ENCODE measurements at regions not wholly inside any gene's neighbourhood (a gene's known extent, or its start where the extent isn't known, plus 50 kb on each side); places are given as distances from the start of the nearest gene placed in this dataset.

- no peak for DNase-seq (ENCODE audit: low read depth in 2 of 2)
Measured at GRCh38 chr12:18899162-18899561, 161.2 kb downstream of the CAPZA3 start.

- no peak for DNase-seq (ENCODE audit: low read depth in 2 of 2)
Measured at GRCh38 chr12:18899678-18900317, 161.9 kb downstream of the CAPZA3 start.

GRCh38 chr12:18905134-18905533 lies 167.2 kb downstream of the CAPZA3 start:
- no peak for DNase-seq (ENCODE audit: low read depth in 2 of 2)

- no peak for DNase-seq (ENCODE audit: low read depth in 2 of 2)
Measured at GRCh38 chr12:18906395-18906794, 168.5 kb downstream of the CAPZA3 start.

- DNase-seq (ENCODE audit: low read depth in 2 of 2): no peak
Measured at GRCh38 chr12:18907127-18907526, 169.2 kb downstream of the CAPZA3 start.

GRCh38 chr12:18907728-18908127 lies 169.8 kb downstream of the CAPZA3 start:
- DNase-seq (ENCODE audit: low read depth in 2 of 2): no peak

- no peak for DNase-seq (ENCODE audit: low read depth in 2 of 2)
Measured at GRCh38 chr12:18908191-18908590, 170.3 kb downstream of the CAPZA3 start.

- DNase-seq (ENCODE audit: low read depth in 2 of 2): no peak
Measured at GRCh38 chr12:18919871-18920511, 182.1 kb downstream of the CAPZA3 start.

GRCh38 chr12:18922851-18923250 lies 184.9 kb downstream of the CAPZA3 start:
- no peak for DNase-seq (ENCODE audit: low read depth in 2 of 2)

- no peak for DNase-seq (ENCODE audit: low read depth in 2 of 2)
Measured at GRCh38 chr12:18923721-18924120, 185.8 kb downstream of the CAPZA3 start.

- DNase-seq (ENCODE audit: low read depth in 2 of 2): no peak
Measured at GRCh38 chr12:18926188-18926587, 188.3 kb downstream of the CAPZA3 start.

- DNase-seq (ENCODE audit: low read depth in 2 of 2): no peak
Measured at GRCh38 chr12:18932211-18932610, 194.3 kb downstream of the CAPZA3 start.

- no peak for DNase-seq (ENCODE audit: low read depth in 2 of 2)
Measured at GRCh38 chr12:18932715-18933114, 194.8 kb downstream of the CAPZA3 start.

GRCh38 chr12:18935371-18935965 lies 194.1 kb upstream of the PLEKHA5 start:
- DNase-seq (ENCODE audit: low read depth in 2 of 2): no peak

- no peak for DNase-seq (ENCODE audit: low read depth in 2 of 2)
Measured at GRCh38 chr12:18939051-18939450, 190.5 kb upstream of the PLEKHA5 start.

GRCh38 chr12:18942669-18943068 lies 186.9 kb upstream of the PLEKHA5 start:
- no peak for DNase-seq (ENCODE audit: low read depth in 2 of 2)

- no peak for DNase-seq (ENCODE audit: low read depth in 2 of 2)
Measured at GRCh38 chr12:18943200-18943599, 186.3 kb upstream of the PLEKHA5 start.

- DNase-seq (ENCODE audit: low read depth in 2 of 2): no peak
Measured at GRCh38 chr12:18946106-18946505, 183.4 kb upstream of the PLEKHA5 start.

GRCh38 chr12:18951218-18951617 lies 178.3 kb upstream of the PLEKHA5 start:
- no peak for DNase-seq (ENCODE audit: low read depth in 2 of 2)

GRCh38 chr12:18953505-18953904 lies 176.0 kb upstream of the PLEKHA5 start:
- DNase-seq (ENCODE audit: low read depth in 2 of 2): no peak

- DNase-seq (ENCODE audit: low read depth in 2 of 2): peak in 1 of 2 donors; percentile 43
Measured at GRCh38 chr12:18955594-18955993, 173.9 kb upstream of the PLEKHA5 start.

- no peak for DNase-seq (ENCODE audit: low read depth in 2 of 2)
Measured at GRCh38 chr12:18965203-18965602, 164.3 kb upstream of the PLEKHA5 start.

- DNase-seq (ENCODE audit: low read depth in 2 of 2): no peak
Measured at GRCh38 chr12:18966954-18967353, 162.6 kb upstream of the PLEKHA5 start.

All from lung microvascular endothelial cell (primary cell).